ENCODE measurements at regions not wholly inside any gene's neighbourhood (a gene's known extent, or its start where the extent isn't known, plus 50 kb on each side); places are given as distances from the start of the nearest gene placed in this dataset.

GRCh38 chr16:86712158-86713009, 134.0 kb downstream of the FOXL1 start:
- no peak overlapping the region for H2AFZ ChIP-seq (ENCODE audit: low read length)

GRCh38 chr16:86713021-86713631, 134.8 kb downstream of the FOXL1 start:
- no TSS peak for BruUV-seq (replicated peaks)
- Histone ChIP-seq H2AFZ (ENCODE audit: low read length) (no peak overlapping the region), H3K79me2 (ENCODE audit: insufficient read depth, low read depth, low read length) (no peaks in the 10 kb centered on the region), H3K27ac (ENCODE audit: low read depth, low read length, poor library complexity, severe bottlenecking) (no peak overlapping the region), H4K20me1 (ENCODE audit: insufficient read depth, low read length) (no peaks in the 10 kb centered on the region), H3K36me3 (ENCODE audit: insufficient read depth, low read length) (no peaks in the 10 kb centered on the region), H3K4me1 (ENCODE audit: insufficient read depth, low read length, poor library complexity, severe bottlenecking) (no peaks in the 10 kb centered on the region), H3K4me2 (ENCODE audit: low read length) (no peak overlapping the region), H3K9me3 (ENCODE audit: low read length) (no peaks in the 10 kb centered on the region), H3K9me2 (ENCODE audit: insufficient read depth, low read length) (no peaks in the 10 kb centered on the region), H3K4me3 (ENCODE audit: low read depth, low read length, poor library complexity, severe bottlenecking) (no peak overlapping the region)
- no peak for TF ChIP-seq CTCF (conservative IDR thresholded peaks at IDR 0.05; ENCODE audit: low read length)
- TF ChIP-seq EZH2phosphoT487 (IDR thresholded peaks at IDR 0.05; ENCODE audit: borderline replicate concordance, low read depth, low read length): no peak
- intact Hi-C loops (cut with micrococcal nuclease; ENCODE audit: unreplicated experiment): no loop called here
- no peak for DNase-seq (ENCODE audit: low spot score)
- POLR2A ChIA-PET: no interaction called here
- CTCF ChIA-PET (ENCODE audit: unreplicated experiment): no interaction called here

More at GRCh38 chr16:86712158-86713009, 134.0 kb downstream of the FOXL1 start:
- BruUV-seq (replicated peaks): no TSS peak
- H3K4me1 ChIP-seq (ENCODE audit: insufficient read depth, low read length, poor library complexity, severe bottlenecking): no peaks in the 10 kb centered on the region
- H3K9me2 ChIP-seq (ENCODE audit: insufficient read depth, low read length): no peaks in the 10 kb centered on the region
- POLR2A ChIA-PET: interaction anchor here (0.9 kb wide), 1 partner anchor 414 kb away, joined by 3 read pairs; no protein-coding TSS in a partner anchor
- no peaks in the 10 kb centered on the region for H3K36me3 ChIP-seq (ENCODE audit: insufficient read depth, low read length)
- CTCF ChIA-PET (ENCODE audit: unreplicated experiment): no interaction called here
- H4K20me1 ChIP-seq (ENCODE audit: insufficient read depth, low read length): no peaks in the 10 kb centered on the region
- no peak overlapping the region for H3K4me2 ChIP-seq (ENCODE audit: low read length)
- no peaks in the 10 kb centered on the region for H3K9me3 ChIP-seq (ENCODE audit: low read length)
- DNase-seq (ENCODE audit: low spot score): no peak
- H3K79me2 ChIP-seq (ENCODE audit: insufficient read depth, low read depth, low read length): no peaks in the 10 kb centered on the region
- TF ChIP-seq EZH2phosphoT487 (IDR thresholded peaks at IDR 0.05; ENCODE audit: borderline replicate concordance, low read depth, low read length) (no peak), CTCF (conservative IDR thresholded peaks at IDR 0.05; ENCODE audit: low read length) (no peak)
- H3K4me3 ChIP-seq (ENCODE audit: low read depth, low read length, poor library complexity, severe bottlenecking): no peak overlapping the region
- H3K27ac ChIP-seq (ENCODE audit: low read depth, low read length, poor library complexity, severe bottlenecking): no peak overlapping the region
- intact Hi-C loops (cut with micrococcal nuclease; ENCODE audit: unreplicated experiment): no loop called here

GRCh38 chr16:86714166-86714565, 135.8 kb downstream of the FOXL1 start:
- TF ChIP-seq EZH2phosphoT487 (IDR thresholded peaks at IDR 0.05; ENCODE audit: borderline replicate concordance, low read depth, low read length) (no peak), CTCF (conservative IDR thresholded peaks at IDR 0.05; ENCODE audit: low read length) (no peak)
- Histone ChIP-seq H3K27ac (ENCODE audit: low read depth, low read length, poor library complexity, severe bottlenecking) (no peak overlapping the region), H3K4me2 (ENCODE audit: low read length) (no peak overlapping the region), H3K4me1 (ENCODE audit: insufficient read depth, low read length, poor library complexity, severe bottlenecking) (no peaks in the 10 kb centered on the region), H2AFZ (ENCODE audit: low read length) (no peak overlapping the region), H3K36me3 (ENCODE audit: insufficient read depth, low read length) (no peaks in the 10 kb centered on the region), H3K9me2 (ENCODE audit: insufficient read depth, low read length) (no peaks in the 10 kb centered on the region), H3K79me2 (ENCODE audit: insufficient read depth, low read depth, low read length) (no peaks in the 10 kb centered on the region), H3K9me3 (ENCODE audit: low read length) (no peaks in the 10 kb centered on the region), H3K4me3 (ENCODE audit: low read depth, low read length, poor library complexity, severe bottlenecking) (no peak overlapping the region), H4K20me1 (ENCODE audit: insufficient read depth, low read length) (no peaks in the 10 kb centered on the region)
- ChIA-PET CTCF (ENCODE audit: unreplicated experiment) (no interaction called here), POLR2A (no interaction called here)
- BruUV-seq (replicated peaks): no TSS peak
- no peak for DNase-seq (ENCODE audit: low spot score)
- intact Hi-C loops (cut with micrococcal nuclease; ENCODE audit: unreplicated experiment): no loop called here

Measured in OCI-LY7 (cell line).